ENCODE measurements at regions not wholly inside any gene's neighbourhood (a gene's known extent, or its start where the extent isn't known, plus 50 kb on each side); places are given as distances from the start of the nearest gene placed in this dataset.

GRCh38 chr5:170442921-170443320 is 53.8 kb upstream of the KCNMB1 start:
- FAIRE-seq (no peak), DNase-seq (ENCODE audit: extremely low read depth in 1 of 4, low spot score in 3 of 4) (no peak), ATAC-seq (no peak)
- H2AFZ ChIP-seq (ENCODE audit: low read depth, low read length) = no peak overlapping the region
- in situ Hi-C loops (cut with MboI) (no loop called here), intact Hi-C loops (cut with micrococcal nuclease) (no loop called here)
- H3K4me3 ChIP-seq = no peak overlapping the region
- CTCF ChIA-PET (ENCODE audit: low intra/inter-chr PET ratio) = no interaction called here
- H3K9ac ChIP-seq (ENCODE audit: insufficient read depth in 1 of 2, low read depth in 2 of 2, low read length in 2 of 2) = no peak overlapping the region
- no peak overlapping the region for H3K4me2 ChIP-seq (ENCODE audit: insufficient read depth, low read length)
- no TSS peak for BruUV-seq (replicated peaks)
- H3K36me3 ChIP-seq (ENCODE audit: control insufficient read depth, insufficient read depth, low read length) = no peaks in the 10 kb centered on the region
- H3K9me1 ChIP-seq (ENCODE audit: control insufficient read depth, insufficient read depth, low read length) = no peaks in the 10 kb centered on the region
- H3K27me3 ChIP-seq (ENCODE audit: control insufficient read depth in 2 of 2, insufficient read depth in 2 of 2, low read length in 2 of 2) = peaks cover 0 to 6% of the 10 kb centered on the region in 2 experiments; a peak in 2 of 5 replicates
- no peak overlapping the region for H3K27ac ChIP-seq (ENCODE audit: extremely low read depth, low read depth, low read length)
- 0 out of 5 replicates have a peak, but pooled peaks cover 0 to 3% of the 10 kb centered on the region in 2 experiments for H3K4me1 ChIP-seq (replicated peaks in 1 of 2; ENCODE audit: control insufficient read depth in 2 of 2, insufficient read depth in 2 of 2, low read length in 2 of 2)
- no peaks in the 10 kb centered on the region for H3K9me3 ChIP-seq (replicated peaks; ENCODE audit: control insufficient read depth, insufficient read depth, low read depth, low read length)
- no peaks in the 10 kb centered on the region for H4K20me1 ChIP-seq (replicated peaks; ENCODE audit: control insufficient read depth, insufficient read depth, low read length)
- WGBS (ENCODE audit: insufficient coverage, low coverage, missing lambda C conversion rate) = 0% methylated on average over 3 of the region's 5 CpGs
- POLR2A ChIA-PET = no interaction called here
- TF ChIP-seq CBX5 (IDR thresholded peaks at IDR 0.05; ENCODE audit: borderline replicate concordance, low read depth) (no peak), ZNF354B (CRISPR knock-in tag; IDR thresholded peaks at IDR 0.05) (no peak), MYC (IDR thresholded peaks at IDR 0.05; ENCODE audit: low read depth, low read length) (no peak), MYC (CRISPR knock-in tag; IDR thresholded peaks at IDR 0.05; ENCODE audit: borderline replicate concordance, low read depth) (no peak), PATZ1 (CRISPR knock-in tag; IDR thresholded peaks at IDR 0.05; ENCODE audit: borderline replicate concordance) (no peak), ZNF586 (CRISPR knock-in tag; conservative IDR thresholded peaks at IDR 0.05) (no peak)
- H3K79me2 ChIP-seq (ENCODE audit: control insufficient read depth, insufficient read depth, low read length) = no peaks in the 10 kb centered on the region

Measured in K562 (cell line).